ENCODE measurements at regions not wholly inside any gene's neighbourhood (a gene's known extent, or its start where the extent isn't known, plus 50 kb on each side); places are given as distances from the start of the nearest gene placed in this dataset.

- Histone ChIP-seq H3K9me2 (ENCODE audit: insufficient read depth, low read length) (no peaks in the 10 kb centered on the region), H4K20me1 (ENCODE audit: insufficient read depth) (no peaks in the 10 kb centered on the region), H3K4me2 (ENCODE audit: low read length) (no peak overlapping the region), H3K9ac (ENCODE audit: low read length) (no peak overlapping the region), H3K9me3 (ENCODE audit: low read length) (no peaks in the 10 kb centered on the region), H3K4me3 (ENCODE audit: low read length) (no peak overlapping the region), H3K36me3 (ENCODE audit: insufficient read depth, low read length) (no peaks in the 10 kb centered on the region), H2AFZ (ENCODE audit: low read depth, low read length) (no peak overlapping the region), H3F3A (ENCODE audit: insufficient read depth, low read length, poor library complexity, severe bottlenecking) (no peaks in the 10 kb centered on the region), H3K79me2 (replicated peaks; ENCODE audit: insufficient read depth, low read length) (no peaks in the 10 kb centered on the region), H3K27ac (ENCODE audit: low read length) (no peak overlapping the region), H3K27me3 (ENCODE audit: insufficient read depth, low read depth, low read length) (no peaks in the 10 kb centered on the region)
- TF ChIP-seq EZH2 (IDR thresholded peaks at IDR 0.05; ENCODE audit: borderline replicate concordance, insufficient read depth, low read length, poor library complexity, severe bottlenecking) (no peak), CTCF (IDR thresholded peaks at IDR 0.05; ENCODE audit: poor library complexity, severe bottlenecking) (no peak), TAF1 (IDR thresholded peaks at IDR 0.05; ENCODE audit: low read depth) (no peak), POLR2AphosphoS5 (IDR thresholded peaks at IDR 0.05) (no peak), SMC3 (conservative IDR thresholded peaks at IDR 0.05; ENCODE audit: poor library complexity) (no peak), RAD21 (conservative IDR thresholded peaks at IDR 0.05) (no peak), MXI1 (conservative IDR thresholded peaks at IDR 0.05; ENCODE audit: poor library complexity, severe bottlenecking) (no peak), REST (IDR thresholded peaks at IDR 0.05; ENCODE audit: borderline replicate concordance) (no peak), EP300 (conservative IDR thresholded peaks at IDR 0.05; ENCODE audit: poor library complexity, severe bottlenecking) (no peak)
These were observed 634.5 kb downstream of the LIG4 start for GRCh38 chr13:107580741-107581412.

- no peaks in the 10 kb centered on the region for H3K9me2 ChIP-seq (ENCODE audit: insufficient read depth, low read length)
- no peaks in the 10 kb centered on the region for H3K36me3 ChIP-seq (ENCODE audit: insufficient read depth, low read length)
- H3K27ac ChIP-seq (ENCODE audit: low read length), result no peak overlapping the region
- no peak overlapping the region for H3K9ac ChIP-seq (ENCODE audit: low read length)
- no peak overlapping the region for H3K4me2 ChIP-seq (ENCODE audit: low read length)
- no peak overlapping the region for H3K4me3 ChIP-seq (ENCODE audit: low read length)
- no peak overlapping the region for H2AFZ ChIP-seq (ENCODE audit: low read depth, low read length)
- no peaks in the 10 kb centered on the region for H4K20me1 ChIP-seq (ENCODE audit: insufficient read depth)
- H3K27me3 ChIP-seq (ENCODE audit: insufficient read depth, low read depth, low read length), result no peaks in the 10 kb centered on the region
- no peaks in the 10 kb centered on the region for H3K79me2 ChIP-seq (replicated peaks; ENCODE audit: insufficient read depth, low read length)
- no peaks in the 10 kb centered on the region for H3K9me3 ChIP-seq (ENCODE audit: low read length)
- TF ChIP-seq SMC3 (conservative IDR thresholded peaks at IDR 0.05; ENCODE audit: poor library complexity) (no peak), REST (IDR thresholded peaks at IDR 0.05; ENCODE audit: borderline replicate concordance) (no peak), POLR2AphosphoS5 (IDR thresholded peaks at IDR 0.05) (no peak), EP300 (conservative IDR thresholded peaks at IDR 0.05; ENCODE audit: poor library complexity, severe bottlenecking) (no peak), TAF1 (IDR thresholded peaks at IDR 0.05; ENCODE audit: low read depth) (no peak), MXI1 (conservative IDR thresholded peaks at IDR 0.05; ENCODE audit: poor library complexity, severe bottlenecking) (no peak), CTCF (IDR thresholded peaks at IDR 0.05; ENCODE audit: poor library complexity, severe bottlenecking) (no peak), EZH2 (IDR thresholded peaks at IDR 0.05; ENCODE audit: borderline replicate concordance, insufficient read depth, low read length, poor library complexity, severe bottlenecking) (no peak), RAD21 (conservative IDR thresholded peaks at IDR 0.05) (no peak)
- no peaks in the 10 kb centered on the region for H3F3A ChIP-seq (ENCODE audit: insufficient read depth, low read length, poor library complexity, severe bottlenecking)
These were observed 638.9 kb downstream of the LIG4 start for GRCh38 chr13:107576430-107576829.

Data from neural cell (in vitro differentiated cells).